Gastrocnemius medialis (tissue), 4 donors: ENCODE measurements at regions not wholly inside any gene's neighbourhood (a gene's known extent, or its start where the extent isn't known, plus 50 kb on each side); places are given as distances from the start of the nearest gene placed in this dataset.

ENCODE experiments used
- ATAC-seq, 2 donors: fragments of 150-250 bp; one replicate each; pipeline ENCODE4 v1.9.1; 2016
- DNase-seq, 2 donors: peaks; one replicate each; pipeline ENCODE4 v3.0.0-alpha.2; 2019
- H3K27ac ChIP-seq, 4 donors: fragments of 200-600 bp; sonication (generic); 1 replicate in 1 of 4; 2 replicates in 3 of 4; pipeline ENCODE4 v1.5.1; 2016 to 2018; ENCODE audit warnings: mild to moderate bottlenecking in 2 of 4, moderate library complexity in 1 of 4
- H3K27me3 ChIP-seq, 3 donors: fragments of 200-600 bp; sonication (generic) in 2 of 3; 1 replicate in 1 of 3; 2 replicates in 2 of 3; pipeline versions ENCODE4 v1.5.1 to v1.6.0; 2016 to 2019; ENCODE audit warnings: mild to moderate bottlenecking in 1 of 3, moderate library complexity in 1 of 3
- H3K36me3 ChIP-seq, 2 donors: fragments of 200-600 bp; sonication (generic) in 1 of 2; one replicate each; pipeline ENCODE4 v1.5.1; 2017 to 2018
- H3K4me1 ChIP-seq, 2 donors: fragments of 200-600 bp; sonication (generic) in 1 of 2; one replicate each; pipeline ENCODE4 v1.5.1; 2016 to 2017; ENCODE audit warnings: mild to moderate bottlenecking in 2 of 2
- H3K4me3 ChIP-seq, 4 donors: fragments of 200-600 bp; sonication (generic) in 3 of 4; 1 replicate in 1 of 4; 2 replicates in 3 of 4; pipeline ENCODE4 v1.5.1; 2016 to 2019; ENCODE audit warnings: mild to moderate bottlenecking in 2 of 4
- H3K9me3 ChIP-seq, 3 donors: fragments of 200-600 bp; sonication (generic) in 2 of 3; 1 replicate in 1 of 3; 2 replicates in 2 of 3; pipeline ENCODE4 v1.5.1; 2016 to 2019
- POLR2A ChIP-seq, 2 donors: fragments of 450-650 bp; IDR thresholded peaks; one replicate each; pipeline ENCODE4 v1.6.1; 2017; ENCODE audit warnings: antibody characterized with exemption in 2 of 2, mild to moderate bottlenecking in 2 of 2, moderate library complexity in 2 of 2
- in situ Hi-C, 4 donors: fragments of 200-750 bp; cut with MboI; loops; one replicate each; pipeline versions ENCODE4 v1.15.0 to v1.8.0; 2017; ENCODE audit warnings: low sequenced_read_pairs in 4 of 4
- intact Hi-C: fragments of 100-400 bp; cut with DNase I; formaldehyde crosslinking; loops from one replicate; pipeline ENCODE4 v1.15.1; 2023; ENCODE audit warnings: low total_unique reads
- TF ChIP-seq, protein P1 (sequence below), 5 experiments: fragments of 450-650 bp in 3 of 5; fragments of 200-600 bp in 2 of 5; sonication (generic) in 2 of 5; IDR thresholded peaks in 4 of 5; conservative IDR thresholded peaks in 1 of 5; 1 replicate in 4 of 5; 2 replicates in 1 of 5; pipeline ENCODE4 v1.5.1; 2016 to 2019; ENCODE audit warnings: antibody characterized with exemption in 5 of 5, mild to moderate bottlenecking in 3 of 5, moderate library complexity in 3 of 5

GRCh38 chr11:129723146-129723760, 92.4 kb upstream of the TMEM45B start:
- no peak for DNase-seq
- TF ChIP-seq POLR2A (IDR thresholded peaks at IDR 0.05), result no peak
- TF ChIP-seq, protein P1, sequence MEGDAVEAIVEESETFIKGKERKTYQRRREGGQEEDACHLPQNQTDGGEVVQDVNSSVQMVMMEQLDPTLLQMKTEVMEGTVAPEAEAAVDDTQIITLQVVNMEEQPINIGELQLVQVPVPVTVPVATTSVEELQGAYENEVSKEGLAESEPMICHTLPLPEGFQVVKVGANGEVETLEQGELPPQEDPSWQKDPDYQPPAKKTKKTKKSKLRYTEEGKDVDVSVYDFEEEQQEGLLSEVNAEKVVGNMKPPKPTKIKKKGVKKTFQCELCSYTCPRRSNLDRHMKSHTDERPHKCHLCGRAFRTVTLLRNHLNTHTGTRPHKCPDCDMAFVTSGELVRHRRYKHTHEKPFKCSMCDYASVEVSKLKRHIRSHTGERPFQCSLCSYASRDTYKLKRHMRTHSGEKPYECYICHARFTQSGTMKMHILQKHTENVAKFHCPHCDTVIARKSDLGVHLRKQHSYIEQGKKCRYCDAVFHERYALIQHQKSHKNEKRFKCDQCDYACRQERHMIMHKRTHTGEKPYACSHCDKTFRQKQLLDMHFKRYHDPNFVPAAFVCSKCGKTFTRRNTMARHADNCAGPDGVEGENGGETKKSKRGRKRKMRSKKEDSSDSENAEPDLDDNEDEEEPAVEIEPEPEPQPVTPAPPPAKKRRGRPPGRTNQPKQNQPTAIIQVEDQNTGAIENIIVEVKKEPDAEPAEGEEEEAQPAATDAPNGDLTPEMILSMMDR (IDR thresholded peaks at IDR 0.05 in 4 of 5, conservative IDR thresholded peaks at IDR 0.05 in 1 of 5), result no peak
- Histone ChIP-seq H3K4me3 (no peak overlapping the region), H3K9me3 (no peaks in the 10 kb centered on the region), H3K36me3 (no peaks in the 10 kb centered on the region), H3K27ac (no peak overlapping the region), H3K4me1 (no peaks in the 10 kb centered on the region), H3K27me3 (no peaks in the 10 kb centered on the region)
- no peak for ATAC-seq
- intact Hi-C loops, result no loop called here
- in situ Hi-C loops, result no loop called here

DNA sequence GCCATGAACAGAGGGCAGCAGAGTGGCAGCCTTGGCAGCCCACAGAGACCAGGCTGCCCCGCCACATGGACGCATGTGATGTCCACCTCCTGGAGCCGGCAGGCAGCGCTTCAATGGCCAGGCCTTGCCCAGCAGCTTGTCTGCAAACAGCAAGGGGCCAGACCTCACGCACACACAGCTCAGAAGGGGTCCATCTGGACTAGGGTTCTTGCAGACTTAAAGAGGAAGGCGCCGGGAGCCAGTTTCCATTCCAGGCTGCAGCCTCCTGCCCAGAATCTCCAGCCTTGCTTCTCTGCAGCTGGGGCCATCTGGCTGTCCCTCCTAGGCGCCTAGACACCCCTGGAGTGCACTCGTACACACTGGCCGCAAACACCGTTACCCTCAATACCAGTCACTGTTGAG, 91.9 kb upstream of the TMEM45B start:
- Histone ChIP-seq H3K4me3 (no peak overlapping the region), H3K4me1 (no peaks in the 10 kb centered on the region), H3K27me3 (no peaks in the 10 kb centered on the region), H3K36me3 (no peaks in the 10 kb centered on the region), H3K27ac (no peak overlapping the region), H3K9me3 (no peaks in the 10 kb centered on the region)
- in situ Hi-C loops, result no loop called here
- DNase-seq, result no peak
- no peak for TF ChIP-seq POLR2A (IDR thresholded peaks at IDR 0.05)
- TF ChIP-seq, protein P1 (IDR thresholded peaks at IDR 0.05 in 4 of 5, conservative IDR thresholded peaks at IDR 0.05 in 1 of 5), result no peak
- ATAC-seq, result no peak
- intact Hi-C loops, result no loop called here

DNA sequence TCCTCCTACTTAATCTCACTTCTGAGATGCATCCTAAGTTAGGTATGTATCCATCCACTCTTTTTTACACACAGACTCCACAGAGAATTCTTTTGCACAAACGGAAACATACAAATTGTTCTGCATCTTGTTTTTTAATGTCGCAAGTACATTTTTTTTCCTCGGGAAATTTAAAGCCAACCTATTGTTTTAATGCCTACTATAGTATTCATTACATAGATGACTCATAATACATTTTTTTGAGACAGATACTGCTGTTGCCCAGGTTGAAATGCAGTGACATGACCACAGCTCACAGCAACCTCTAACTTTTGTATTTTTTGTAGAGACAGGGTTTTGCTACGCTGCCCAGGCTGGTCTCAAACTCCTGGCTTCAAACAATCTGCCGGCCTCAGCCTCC, 90.8 kb upstream of the TMEM45B start:
- no peaks in the 10 kb centered on the region for H3K9me3 ChIP-seq
- no peak overlapping the region for H3K4me3 ChIP-seq
- H3K27me3 ChIP-seq, result no peaks in the 10 kb centered on the region
- in situ Hi-C loops (loop anchor here in 2 of 4 donors (25.0 kb wide), 1 partner anchor 363 kb away; no protein-coding TSS in a partner anchor), intact Hi-C loops (no loop called here)
- TF ChIP-seq POLR2A (IDR thresholded peaks at IDR 0.05), result no peak
- TF ChIP-seq, protein P1 (IDR thresholded peaks at IDR 0.05 in 4 of 5, conservative IDR thresholded peaks at IDR 0.05 in 1 of 5), result no peak
- DNase-seq (no peak), ATAC-seq (no peak)
- no peak overlapping the region for H3K27ac ChIP-seq
- H3K36me3 ChIP-seq, result no peaks in the 10 kb centered on the region
- H3K4me1 ChIP-seq, result no peaks in the 10 kb centered on the region

- ATAC-seq (no peak), DNase-seq (no peak)
- H3K9me3 ChIP-seq, result no peaks in the 10 kb centered on the region
- no peak overlapping the region for H3K4me3 ChIP-seq
- intact Hi-C loops (no loop called here), in situ Hi-C loops (loop anchor here in 2 of 4 donors (25.0 kb wide), 1 partner anchor 364 kb away; no protein-coding TSS in a partner anchor)
- H3K36me3 ChIP-seq, result no peaks in the 10 kb centered on the region
- no peaks in the 10 kb centered on the region for H3K4me1 ChIP-seq
- H3K27ac ChIP-seq, result no peak overlapping the region
- H3K27me3 ChIP-seq, result no peaks in the 10 kb centered on the region
- TF ChIP-seq POLR2A (IDR thresholded peaks at IDR 0.05), result no peak
- TF ChIP-seq, protein P1 (IDR thresholded peaks at IDR 0.05 in 4 of 5, conservative IDR thresholded peaks at IDR 0.05 in 1 of 5), result no peak
These were observed 89.5 kb upstream of the TMEM45B start for GRCh38 chr11:129726179-129726578.

DNA sequence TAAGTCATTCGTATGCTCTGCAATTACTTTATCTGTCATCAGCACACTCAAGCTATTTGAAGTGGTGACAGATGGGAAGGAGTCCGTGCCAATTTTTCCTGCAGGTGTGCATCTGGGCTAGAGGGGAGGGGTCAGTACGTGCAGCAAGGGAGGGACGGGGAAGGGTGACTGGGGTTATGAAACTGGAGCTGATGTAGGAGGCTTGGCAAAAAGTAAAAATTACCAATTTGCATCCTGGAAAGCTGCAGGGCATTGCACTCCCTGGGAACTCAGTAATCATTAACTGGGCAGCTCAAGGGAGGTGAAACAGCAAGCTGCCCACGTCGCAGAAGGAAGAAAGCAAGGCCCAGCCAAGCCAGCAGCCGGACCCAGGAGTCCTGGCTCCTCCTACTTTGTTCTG, 87.1 kb upstream of the TMEM45B start:
- Histone ChIP-seq H3K27me3 (no peaks in the 10 kb centered on the region), H3K9me3 (no peaks in the 10 kb centered on the region), H3K4me1 (no peaks in the 10 kb centered on the region), H3K36me3 (no peaks in the 10 kb centered on the region), H3K4me3 (no peak overlapping the region), H3K27ac (no peak overlapping the region)
- in situ Hi-C loops (loop anchor here in 2 of 4 donors (25.0 kb wide), 1 partner anchor 366 kb away; no protein-coding TSS in a partner anchor), intact Hi-C loops (no loop called here)
- DNase-seq, result no peak
- no peak for ATAC-seq
- TF ChIP-seq, protein P1 (IDR thresholded peaks at IDR 0.05 in 4 of 5, conservative IDR thresholded peaks at IDR 0.05 in 1 of 5), result no peak
- no peak for TF ChIP-seq POLR2A (IDR thresholded peaks at IDR 0.05)
